Lung (tissue), 11 donors: ENCODE measurements at regions not wholly inside any gene's neighbourhood (a gene's known extent, or its start where the extent isn't known, plus 50 kb on each side); places are given as distances from the start of the nearest gene placed in this dataset.

ENCODE experiments used
- ATAC-seq: fragments of 200-7000 bp; cut with Tn5 transposase; one replicate; pipeline ENCODE4 v1.9.1; 2020; ENCODE audit warnings: moderate number of reproducible peaks; ENCODE audit not compliant: insufficient read depth, low FRiP score
- DNase-seq, 3 donors: peaks; one replicate each; pipeline ENCODE4 v3.0.0-alpha.2; 2013 to 2017
- H3K27ac ChIP-seq, 2 donors: one replicate each; pipeline ENCODE4 v1.5.1; 2013; ENCODE audit warnings: mild to moderate bottlenecking in 2 of 2, moderate library complexity in 2 of 2, control low read depth in 1 of 2, inconsistent platforms in 1 of 2, low read depth in 1 of 2, low read length in 1 of 2
- H3K27me3 ChIP-seq, 3 donors: one replicate each; pipeline ENCODE4 v1.5.1; 2013; ENCODE audit warnings: low read length in 2 of 3; ENCODE audit not compliant: control insufficient read depth in 3 of 3, insufficient read depth in 3 of 3
- H3K36me3 ChIP-seq, 4 donors: one replicate each; pipeline ENCODE4 v1.5.1; 2013; ENCODE audit warnings: low read length in 4 of 4, mild to moderate bottlenecking in 1 of 4, moderate library complexity in 1 of 4; ENCODE audit not compliant: control insufficient read depth in 4 of 4, insufficient read depth in 4 of 4
- H3K4me1 ChIP-seq, 5 donors: one replicate each; pipeline ENCODE4 v1.5.1; 2013; ENCODE audit warnings: low read length in 5 of 5, mild to moderate bottlenecking in 2 of 5, moderate library complexity in 1 of 5; ENCODE audit not compliant: control insufficient read depth in 5 of 5, insufficient read depth in 5 of 5
- H3K4me3 ChIP-seq: one replicate; pipeline ENCODE4 v1.5.1; 2013; ENCODE audit warnings: mild to moderate bottlenecking, control low read depth, moderate library complexity
- H3K9ac ChIP-seq, 2 donors: one replicate each; pipeline ENCODE4 v1.5.1; 2013; ENCODE audit warnings: low read length in 2 of 2, control low read depth in 1 of 2; ENCODE audit not compliant: insufficient read depth in 1 of 2
- H3K9me3 ChIP-seq, 4 donors: one replicate each; pipeline ENCODE4 v1.5.1; 2013; ENCODE audit warnings: low read length in 3 of 4, mild to moderate bottlenecking in 1 of 4, moderate library complexity in 1 of 4; ENCODE audit not compliant: control insufficient read depth in 4 of 4, insufficient read depth in 3 of 4
- CTCF ChIP-seq: IDR thresholded peaks from 2 replicates; pipeline ENCODE4 v1.5.1; 2012; ENCODE audit warnings: mild to moderate bottlenecking; ENCODE audit errors: control extremely low read depth, extremely low read depth
- WGBS, 2 donors: extraction: QIAGEN DNeasy Blood & Tissue Kit; methylation state at CpG; one replicate each; pipeline ENCODE4 v1.1.7; 2013; 5-methylcytosine and 5-hydroxymethylcytosine counted together
- donor health status: control.
- donor health status: control.
- donor health status: Bipolar disorder and iron deficiency.
- donor health status: healthy.
- donor health status: DM: yes; HTN: yes; CAD: no.

GRCh38 chr5:56574778-56575177, 240.6 kb upstream of the MAP3K1 start:
- peaks cover 0 to 2% (median 0%) of the 10 kb centered on the region in 5 donors for H3K4me1 ChIP-seq
- no peak for TF ChIP-seq CTCF
- H3K27ac ChIP-seq = no peak overlapping the region
- no peak for DNase-seq
- no peak overlapping the region for H3K4me3 ChIP-seq
- H3K27me3 ChIP-seq = no peaks in the 10 kb centered on the region
- 96 to 100% methylated on average over 1 of the region's 1 CpG for WGBS, 2 donors
- no peak overlapping the region for H3K9ac ChIP-seq
- no peak for ATAC-seq
- H3K9me3 ChIP-seq = peaks cover 0 to 6% (median 2%) of the 10 kb centered on the region in 4 donors
- H3K36me3 ChIP-seq = no peaks in the 10 kb centered on the region

GRCh38 chr5:56569566-56569965, 245.8 kb upstream of the MAP3K1 start:
- no peak overlapping the region for H3K4me3 ChIP-seq
- ATAC-seq (no peak), DNase-seq (peak in 2 of 3 donors; percentile 42 to 50)
- no peaks in the 10 kb centered on the region for H3K36me3 ChIP-seq
- H3K27me3 ChIP-seq = no peaks in the 10 kb centered on the region
- peaks cover 0 to 6% (median 2%) of the 10 kb centered on the region in 4 donors for H3K9me3 ChIP-seq
- no peak overlapping the region for H3K27ac ChIP-seq
- H3K9ac ChIP-seq = peak overlapping the region in 1 of 2 donors; percentile 1
- no peak for TF ChIP-seq CTCF
- H3K4me1 ChIP-seq = peaks cover 0 to 24% (median 8%) of the 10 kb centered on the region in 5 donors
- WGBS, 2 donors = 17 to 39% methylated on average over 1 of the region's 1 CpG

- no peak for TF ChIP-seq CTCF
- Histone ChIP-seq H3K9me3 (peaks cover 0 to 5% (median 2%) of the 10 kb centered on the region in 4 donors), H3K36me3 (no peaks in the 10 kb centered on the region), H3K27me3 (no peaks in the 10 kb centered on the region), H3K9ac (no peak overlapping the region), H3K4me3 (no peak overlapping the region), H3K4me1 (peaks cover 0 to 27% (median 8%) of the 10 kb centered on the region in 5 donors), H3K27ac (no peak overlapping the region)
- ATAC-seq (no peak), DNase-seq (peak in 1 of 3 donors; percentile 53)
- 51 to 57% methylated on average over 3 of the region's 3 CpGs for whole genome bisulfite sequencing, 2 donors
These were observed 246.3 kb upstream of the MAP3K1 start for GRCh38 chr5:56569076-56569475.

- TF ChIP-seq CTCF = no peak
- ATAC-seq (no peak), DNase-seq (no peak)
- Histone ChIP-seq H3K9me3 (no peaks in the 10 kb centered on the region), H3K9ac (no peak overlapping the region), H3K4me1 (peaks cover 0 to 27% (median 8%) of the 10 kb centered on the region in 5 donors), H3K27me3 (no peaks in the 10 kb centered on the region), H3K27ac (no peak overlapping the region), H3K36me3 (no peaks in the 10 kb centered on the region), H3K4me3 (no peak overlapping the region)
- WGBS, 2 donors = 66 to 79% methylated on average over 4 of the region's 4 CpGs
These were observed 248.1 kb upstream of the MAP3K1 start for GRCh38 chr5:56567278-56567677.
